Middle frontal gyrus (tissue), 1 donor: ENCODE measurements at regions not wholly inside any gene's neighbourhood (a gene's known extent, or its start where the extent isn't known, plus 50 kb on each side); places are given as distances from the start of the nearest gene placed in this dataset.

Experiments
- DNase-seq: peaks from one replicate; pipeline ENCODE4 v3.0.0-alpha.2; 2015; ENCODE audit warnings: low spot score; ENCODE audit errors: extremely low spot score

DNA sequence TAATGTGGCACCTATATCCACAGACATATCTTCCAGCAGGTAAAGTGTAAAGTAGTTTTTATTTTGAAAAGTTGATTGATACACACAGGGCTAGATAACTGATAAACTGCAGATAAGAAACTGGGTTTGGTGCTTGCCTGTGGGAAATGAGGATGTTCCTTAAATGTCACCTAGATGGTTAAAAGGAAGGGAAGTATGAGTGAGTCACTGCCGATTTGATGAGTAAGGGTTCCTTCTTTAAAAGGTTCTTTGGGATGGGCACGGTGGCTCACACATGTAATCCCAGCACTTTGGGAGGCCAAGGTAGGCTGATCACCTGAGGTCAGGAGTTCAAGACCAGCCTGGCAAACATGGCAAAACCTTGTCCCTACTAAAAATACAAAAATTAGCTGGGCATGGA is 73.8 kb upstream of the FRY start:
- no peak for DNase-seq

DNA sequence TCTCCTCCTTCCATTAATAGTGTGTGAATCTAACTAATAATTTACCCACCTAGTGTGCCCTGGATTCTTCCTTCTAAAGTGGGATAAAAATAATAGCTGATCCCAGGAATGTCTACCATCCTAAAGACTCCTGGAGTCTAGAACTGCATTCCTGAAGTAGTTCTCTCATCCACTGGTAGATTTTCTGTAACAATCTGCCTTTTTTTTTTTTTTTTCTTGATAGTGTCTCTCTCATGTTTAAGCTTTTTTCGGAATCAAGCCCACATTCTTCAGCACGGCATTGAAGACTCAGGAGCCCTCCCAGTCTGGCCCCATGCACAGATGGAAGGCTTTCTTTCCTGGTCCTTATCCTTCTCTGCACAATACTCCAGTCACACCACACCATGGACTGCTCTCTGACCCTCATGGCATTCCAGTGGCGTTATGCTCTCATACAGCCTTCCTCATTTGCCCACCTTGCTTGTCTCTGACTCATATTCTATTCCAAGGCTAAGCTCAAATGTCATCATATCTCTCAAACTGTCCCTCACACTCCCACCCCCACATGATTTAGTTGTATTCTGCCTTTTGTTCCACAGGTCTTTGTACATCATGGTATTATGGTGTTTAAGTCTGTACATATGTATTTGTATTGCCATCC is 68.7 kb upstream of the FRY start:
- DNase-seq, result no peak

DNA sequence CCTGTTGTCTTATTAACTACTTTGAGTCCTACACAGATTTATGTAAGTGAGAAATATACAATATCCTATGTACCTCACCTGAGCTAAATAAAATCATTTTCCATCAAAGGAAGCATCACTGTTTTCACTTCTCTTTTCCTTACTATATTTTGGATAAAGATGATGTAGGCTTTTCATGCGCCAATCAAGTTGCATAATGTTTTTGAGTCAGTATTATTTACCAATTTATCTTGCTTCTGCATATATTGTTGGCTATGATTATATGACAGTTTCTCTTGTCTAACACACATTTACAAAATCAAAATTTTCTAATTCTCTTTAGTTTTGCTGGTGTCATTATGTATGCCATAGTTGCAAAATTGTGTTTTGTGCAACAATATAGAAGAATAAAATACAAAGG is 67.9 kb upstream of the FRY start:
- DNase-seq, result no peak

DNA sequence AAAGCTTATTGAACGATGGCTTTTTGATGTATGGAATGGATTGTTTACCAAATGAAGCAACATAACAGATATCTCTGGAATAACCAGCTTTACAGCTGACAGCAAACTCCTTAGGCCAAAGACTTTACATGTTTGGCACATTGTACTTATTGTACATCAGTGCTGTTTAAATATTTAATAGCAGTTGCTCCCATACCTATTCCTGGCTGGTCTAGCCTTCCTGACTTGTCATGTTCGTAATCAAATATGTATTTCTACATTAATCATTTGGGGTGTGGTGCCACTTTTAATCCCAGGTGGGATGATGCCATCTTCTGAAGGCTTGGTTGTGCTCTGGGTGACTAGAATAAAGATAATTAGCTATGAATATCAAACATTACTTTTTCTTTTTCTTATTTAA is 67.4 kb upstream of the FRY start:
- no peak for DNase-seq

DNA sequence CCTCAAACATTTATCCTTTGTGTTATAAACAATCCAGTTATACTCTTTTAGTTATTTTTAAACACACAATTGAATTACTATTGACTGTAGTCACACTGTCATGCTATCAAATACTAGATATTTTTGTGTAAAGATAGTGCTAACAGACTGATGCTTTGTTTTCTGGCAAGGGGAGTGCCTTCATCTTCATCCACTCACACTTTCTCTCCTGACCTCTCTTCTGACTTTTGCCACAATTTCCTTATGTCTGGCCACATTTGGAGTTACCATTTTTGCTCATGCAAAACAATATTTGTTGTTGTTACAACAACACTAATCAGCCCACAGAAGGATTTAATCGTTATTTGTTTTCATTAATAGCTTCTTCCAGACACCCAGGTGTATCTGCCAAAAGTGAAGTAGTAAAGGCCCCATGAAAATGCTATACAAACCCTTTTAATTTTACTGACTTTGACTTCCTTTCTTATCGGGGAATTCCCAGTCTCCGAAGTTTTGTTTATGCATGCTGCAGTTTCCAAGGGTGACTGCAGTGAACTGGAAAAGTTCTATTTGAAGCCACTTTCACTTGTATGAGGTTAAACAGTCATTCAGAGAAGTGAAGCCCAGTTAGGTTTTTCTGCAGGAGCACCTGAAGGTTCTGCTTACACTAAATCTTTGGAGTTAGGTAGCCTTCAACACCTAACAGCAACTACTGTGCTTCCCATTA is 66.1 kb upstream of the FRY start:
- no peak for DNase-seq

DNA sequence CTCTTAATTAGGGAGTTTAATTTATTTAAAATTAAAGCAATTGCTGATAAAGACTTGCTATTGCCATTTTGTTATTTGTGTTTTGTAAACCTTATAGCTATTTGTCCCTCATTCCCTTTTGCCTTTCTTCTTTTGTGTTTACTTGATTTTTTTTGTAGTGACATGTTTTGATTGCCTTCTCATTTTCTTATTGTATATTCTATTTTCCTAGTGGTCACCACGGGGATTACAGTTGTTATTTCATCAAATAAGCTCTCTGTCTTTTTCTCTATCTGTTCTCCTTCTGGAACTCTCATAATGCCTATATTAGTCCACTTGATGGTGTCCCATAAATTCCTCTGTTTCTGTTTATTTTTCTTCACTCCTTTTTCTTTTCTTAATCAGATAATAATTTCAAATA is 64.4 kb upstream of the FRY start:
- no peak for DNase-seq

DNA sequence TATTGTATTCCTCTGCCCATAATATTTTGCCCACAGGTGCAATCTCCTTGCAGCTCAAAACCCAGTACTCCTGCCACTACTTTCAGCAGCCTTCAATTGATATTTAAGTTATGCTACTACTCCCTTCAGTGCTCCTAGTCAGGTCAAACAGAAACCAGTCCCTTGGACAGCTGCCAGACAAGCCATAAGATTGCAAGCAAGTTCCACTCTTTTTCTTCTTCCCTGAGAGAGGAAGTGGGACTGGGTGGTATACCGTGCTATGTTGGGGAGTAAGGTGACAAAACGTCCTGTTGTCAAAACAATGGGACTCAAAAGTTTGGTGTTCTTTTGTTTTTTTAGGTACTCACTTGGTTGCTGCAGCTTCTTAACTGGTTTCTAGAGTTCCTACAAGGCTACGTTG is 63.1 kb upstream of the FRY start:
- DNase-seq, result no peak

DNA sequence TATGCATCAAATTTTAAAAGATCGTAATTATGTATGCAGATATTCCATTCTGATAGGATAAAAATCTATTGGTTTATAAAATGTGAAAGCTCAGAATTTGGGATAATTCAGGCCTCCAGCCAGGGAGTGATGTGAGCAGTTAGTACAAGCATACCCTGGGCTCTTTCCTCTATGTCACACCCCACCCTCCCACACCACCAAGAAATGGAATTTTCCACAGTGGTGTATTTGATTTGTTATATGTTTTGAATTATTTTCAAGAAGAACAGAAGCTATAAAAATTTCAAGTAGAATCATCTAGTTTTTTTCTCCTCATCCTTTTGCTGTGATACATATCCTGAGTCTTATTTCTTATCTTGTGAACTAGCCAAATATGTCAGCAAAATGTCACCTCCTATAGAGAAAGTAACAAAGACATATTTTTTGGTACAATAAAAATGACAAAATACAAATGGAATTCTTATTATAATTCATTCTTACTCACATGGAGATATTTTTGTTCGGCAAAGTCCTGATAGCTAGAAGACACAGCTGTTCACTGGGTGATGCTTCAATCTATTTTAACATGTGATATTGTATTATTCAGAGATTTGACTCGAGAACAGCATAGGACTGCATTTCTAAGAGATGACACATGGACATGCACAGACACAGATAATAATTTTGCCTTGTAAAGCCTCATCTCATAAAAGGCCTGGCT is 61.2 kb upstream of the FRY start:
- peak; percentile 24 for DNase-seq

DNA sequence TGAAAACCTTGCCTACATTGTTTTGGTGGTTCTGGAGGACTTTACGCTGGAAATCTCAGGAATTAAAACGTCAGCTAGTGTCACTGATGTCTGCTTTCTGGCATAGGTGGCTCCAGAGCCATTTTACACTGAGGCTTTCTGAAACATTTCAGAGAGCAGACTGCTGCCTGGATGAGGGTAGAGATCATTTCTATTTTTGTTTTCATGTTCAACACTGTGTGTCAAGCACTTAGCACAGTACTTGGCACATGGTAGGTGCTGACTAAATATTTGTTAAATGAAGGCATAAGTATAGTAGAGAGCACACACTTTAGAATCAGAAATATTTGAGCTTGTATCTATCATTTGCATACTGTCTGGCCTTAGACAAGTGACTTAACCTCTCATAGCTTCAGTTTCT is 59.1 kb upstream of the FRY start:
- no peak for DNase-seq

DNA sequence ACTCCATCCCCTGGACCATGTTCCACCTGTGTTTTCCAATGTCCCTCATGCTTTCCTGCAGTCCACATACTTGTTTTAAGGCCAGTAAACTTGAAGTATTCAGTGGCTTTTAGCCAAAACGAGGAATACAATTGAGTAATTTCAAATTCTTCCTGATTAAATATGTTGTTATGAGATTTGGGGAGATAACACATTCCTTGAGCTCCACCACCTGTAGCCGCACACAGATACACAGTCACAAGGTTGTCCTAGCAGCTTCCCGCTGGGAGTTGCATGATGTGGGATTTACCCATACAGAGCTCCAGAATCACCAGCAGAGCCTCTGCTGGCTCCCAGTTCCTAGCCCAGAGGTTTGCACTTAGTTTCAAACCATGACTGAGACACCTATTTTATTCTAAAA is 53.6 kb upstream of the FRY start:
- DNase-seq, result no peak

DNA sequence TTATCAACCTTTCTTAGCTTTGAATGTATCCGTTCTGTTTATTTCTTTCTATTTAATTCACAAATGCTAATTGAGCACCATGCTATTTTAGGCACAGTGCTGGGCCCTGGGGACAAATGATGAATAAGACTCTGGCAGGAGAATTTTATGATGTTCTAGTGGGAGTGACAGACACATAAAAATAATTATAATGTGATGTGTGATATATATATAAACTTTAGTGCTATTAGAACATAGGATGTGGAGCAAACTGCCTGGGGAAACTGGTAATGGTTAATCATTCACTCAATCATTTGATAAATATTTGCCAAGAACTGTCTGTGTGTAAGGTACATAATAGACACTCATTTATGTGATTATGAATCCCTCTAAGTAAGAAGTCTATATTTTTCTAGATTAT is 50.7 kb upstream of the FRY start:
- DNase-seq, result no peak
